ENCODE measurements at regions not wholly inside any gene's neighbourhood (a gene's known extent, or its start where the extent isn't known, plus 50 kb on each side); places are given as distances from the start of the nearest gene placed in this dataset.
A peak's percentile ranks its signal among the peaks of the same experiment; 100 is the strongest.
"Not testable (repeated sequence)": the region's sequence is repeated elsewhere in the genome, so short reads cannot be mapped to it uniquely, and the experiment has no call there.

- DNase-seq (ENCODE audit: low spot score): no peak
Measured at GRCh38 chr4:52372747-52373146, 286.4 kb downstream of the USP46 start.

- DNase-seq (ENCODE audit: low spot score): no peak
Measured at GRCh38 chr4:52373650-52374049, 285.5 kb downstream of the USP46 start.

GRCh38 chr4:52374877-52375276 is 284.2 kb downstream of the USP46 start:
- no peak for DNase-seq (ENCODE audit: low spot score)

GRCh38 chr4:52376132-52376704 is 282.9 kb downstream of the USP46 start:
- DNase-seq (ENCODE audit: low spot score): no peak

- no peak for DNase-seq (ENCODE audit: low spot score)
Measured at GRCh38 chr4:52377563-52377962, 281.5 kb downstream of the USP46 start.

GRCh38 chr4:52407545-52407944 is 251.6 kb downstream of the USP46 start:
- DNase-seq (ENCODE audit: low spot score): no peak

- DNase-seq (ENCODE audit: low spot score): no peak
Measured at GRCh38 chr4:52408032-52408431, 251.1 kb downstream of the USP46 start.

GRCh38 chr4:52408471-52408870 is 250.6 kb downstream of the USP46 start:
- no peak for DNase-seq (ENCODE audit: low spot score)

- not testable (repeated sequence) for DNase-seq (ENCODE audit: low spot score)
Measured at GRCh38 chr4:52409766-52410165, 249.3 kb downstream of the USP46 start.

GRCh38 chr4:52410971-52411370 is 248.1 kb downstream of the USP46 start:
- DNase-seq (ENCODE audit: low spot score): no peak

GRCh38 chr4:52420330-52420729 is 238.8 kb downstream of the USP46 start:
- no peak for DNase-seq (ENCODE audit: low spot score)

GRCh38 chr4:52421811-52422213 is 237.3 kb downstream of the USP46 start:
- DNase-seq (ENCODE audit: low spot score): no peak

GRCh38 chr4:52423967-52424366 is 235.1 kb downstream of the USP46 start:
- no peak for DNase-seq (ENCODE audit: low spot score)

GRCh38 chr4:52425751-52426326 is 233.3 kb downstream of the USP46 start:
- no peak for DNase-seq (ENCODE audit: low spot score)

- no peak for DNase-seq (ENCODE audit: low spot score)
Measured at GRCh38 chr4:52431410-52431809, 227.7 kb downstream of the USP46 start.

- no peak for DNase-seq (ENCODE audit: low spot score)
Measured at GRCh38 chr4:52431869-52432268, 227.2 kb downstream of the USP46 start.

- DNase-seq (ENCODE audit: low spot score): not testable (repeated sequence)
Measured at GRCh38 chr4:52442524-52442923, 216.6 kb downstream of the USP46 start.

GRCh38 chr4:52472444-52472843 is 186.7 kb downstream of the USP46 start:
- DNase-seq (ENCODE audit: low spot score): no peak

- DNase-seq (ENCODE audit: low spot score): no peak
Measured at GRCh38 chr4:52477191-52477780, 181.8 kb downstream of the USP46 start.

GRCh38 chr4:52483186-52483890 is 175.8 kb downstream of the USP46 start:
- DNase-seq (ENCODE audit: low spot score): no peak

GRCh38 chr4:52507774-52508173 is 151.3 kb downstream of the USP46 start:
- DNase-seq (ENCODE audit: low spot score): peak; percentile 46

GRCh38 chr4:52510939-52511565 is 148.0 kb downstream of the USP46 start:
- DNase-seq (ENCODE audit: low spot score): no peak

GRCh38 chr4:52511825-52512224 is 147.3 kb downstream of the USP46 start:
- DNase-seq (ENCODE audit: low spot score): no peak
